GM12864 (cell line): ENCODE measurements at regions not wholly inside any gene's neighbourhood (a gene's known extent, or its start where the extent isn't known, plus 50 kb on each side); places are given as distances from the start of the nearest gene placed in this dataset.

Experiments
- DNase-seq: peaks from one replicate; pipeline ENCODE4 v3.0.0-alpha.2; 2011; ENCODE audit warnings: low read depth
- H3K4me3 ChIP-seq: 2 replicates; pipeline ENCODE4 v1.5.1; 2011; ENCODE audit warnings: mild to moderate bottlenecking, low read depth, low read length, control low read depth
- CTCF ChIP-seq: IDR thresholded peaks from 2 replicates; pipeline ENCODE4 v1.5.1; 2011; ENCODE audit warnings: low read depth, mild to moderate bottlenecking, moderate library complexity, low read length, control low read depth, inconsistent platforms; ENCODE audit errors: missing control alignments

- no peak for TF ChIP-seq CTCF
- no peak for DNase-seq
Measured at GRCh38 chr10:25778646-25779045, 155.4 kb upstream of the MYO3A start.

GRCh38 chr10:25786161-25786560, 147.9 kb upstream of the MYO3A start:
- no peak for TF ChIP-seq CTCF
- H3K4me3 ChIP-seq = no peak overlapping the region
- DNase-seq = no peak

More at GRCh38 chr10:25778646-25779045, 155.4 kb upstream of the MYO3A start:
- H3K4me3 ChIP-seq = no peak overlapping the region

GRCh38 chr10:25786899-25787298, 147.1 kb upstream of the MYO3A start:
- H3K4me3 ChIP-seq = no peak overlapping the region
- TF ChIP-seq CTCF = no peak
- DNase-seq = no peak

- TF ChIP-seq CTCF = no peak
- no peak overlapping the region for H3K4me3 ChIP-seq
- DNase-seq = no peak
Measured at GRCh38 chr10:25797888-25798429, 136.1 kb upstream of the MYO3A start.

GRCh38 chr10:25804505-25804904, 129.5 kb upstream of the MYO3A start:
- DNase-seq = no peak
- no peak for TF ChIP-seq CTCF
- H3K4me3 ChIP-seq = no peak overlapping the region

GRCh38 chr10:25805986-25806385, 128.0 kb upstream of the MYO3A start:
- DNase-seq = no peak
- no peak for TF ChIP-seq CTCF
- H3K4me3 ChIP-seq = no peak overlapping the region

- no peak for TF ChIP-seq CTCF
- no peak overlapping the region for H3K4me3 ChIP-seq
- no peak for DNase-seq
Measured at GRCh38 chr10:25808372-25808771, 125.7 kb upstream of the MYO3A start.
